Renal cortical epithelial cell (primary cell): ENCODE measurements at regions not wholly inside any gene's neighbourhood (a gene's known extent, or its start where the extent isn't known, plus 50 kb on each side); places are given as distances from the start of the nearest gene placed in this dataset.

ENCODE experiments used
- DNase-seq: peaks from one replicate; pipeline ENCODE4 v3.0.0-alpha.2; 2011; ENCODE audit warnings: low read depth

GRCh38 chr15:100703032-100703578 is 100.7 kb downstream of the ASB7 start:
- peak; percentile 95 for DNase-seq

DNA sequence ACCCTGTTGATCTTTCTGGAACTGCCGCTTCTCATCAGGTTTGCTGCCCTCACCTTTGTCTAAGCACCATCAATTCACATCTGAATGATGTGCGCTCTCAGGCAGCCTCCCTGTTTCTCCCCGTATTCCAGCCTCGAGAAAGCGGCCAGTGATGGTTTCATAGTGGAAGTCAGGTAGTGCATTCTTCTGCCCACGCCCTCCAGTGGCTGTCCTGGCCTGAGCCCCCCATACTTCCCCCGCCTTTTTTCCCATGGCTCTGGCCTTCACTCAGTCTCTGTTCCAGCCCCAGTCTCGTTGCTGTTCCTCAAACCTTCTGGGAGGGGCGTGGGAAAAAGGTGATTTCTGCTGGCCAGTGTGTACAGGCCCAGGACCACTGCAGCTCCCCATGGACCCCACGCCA is 101.3 kb downstream of the ASB7 start:
- no peak for DNase-seq

DNA sequence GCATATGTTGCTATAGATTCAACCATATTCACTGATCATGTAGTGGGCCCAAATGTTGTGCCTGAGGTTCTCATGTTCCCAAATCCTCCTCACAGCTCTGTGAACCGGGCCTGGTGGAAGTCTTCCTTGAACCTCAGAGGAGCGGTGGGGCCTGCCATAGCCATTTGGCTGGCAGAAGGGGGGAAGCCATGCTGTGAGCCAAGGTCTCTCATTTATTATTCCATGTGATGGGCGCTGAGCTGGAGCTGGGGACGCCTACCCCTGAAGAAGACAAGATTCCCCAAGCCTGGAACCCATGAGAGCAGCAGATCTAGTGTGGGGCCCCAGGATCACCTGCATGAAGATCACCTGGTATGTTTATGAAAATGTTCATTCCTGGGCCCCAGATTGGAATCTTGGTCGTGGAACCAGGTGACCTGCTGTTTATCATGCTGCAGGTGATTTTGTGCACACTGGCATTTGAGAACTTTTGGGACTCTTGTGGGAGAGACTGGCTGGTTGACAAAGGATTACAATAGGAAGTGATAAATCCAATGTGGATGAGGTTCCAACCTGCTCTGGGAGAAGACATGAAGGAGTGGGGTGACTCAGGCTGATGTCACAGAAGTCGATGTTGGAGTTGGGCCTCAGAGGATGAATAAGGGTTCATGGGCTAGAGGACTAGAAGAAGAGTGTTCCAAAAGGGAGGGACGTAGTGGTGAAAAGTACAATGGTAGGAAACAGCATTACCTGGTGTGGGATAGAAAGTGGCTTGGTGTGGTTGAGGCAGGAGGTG is 102.1 kb downstream of the ASB7 start:
- peak; percentile 61 for DNase-seq

DNA sequence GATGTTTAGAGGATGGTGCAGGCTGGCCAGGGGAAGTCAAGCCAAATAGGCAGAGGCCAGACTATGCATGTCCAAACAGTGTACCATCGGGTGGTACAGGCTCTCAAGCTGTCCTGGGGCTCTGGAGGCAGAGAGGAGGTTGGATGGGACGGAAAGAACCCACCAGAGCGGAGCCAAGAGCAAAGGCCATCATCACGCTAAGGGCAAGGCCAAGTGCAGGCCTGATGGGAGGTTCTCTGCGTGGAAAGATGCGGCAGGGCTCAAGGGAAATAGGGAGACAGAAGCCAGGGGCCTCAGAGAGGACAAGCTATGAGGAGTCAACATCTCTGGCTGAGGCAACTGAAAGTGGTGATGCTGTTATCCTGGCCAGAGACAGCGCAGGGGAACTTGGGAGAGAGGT is 102.7 kb downstream of the ASB7 start:
- DNase-seq = no peak

- no peak for DNase-seq
These were observed 103.5 kb downstream of the ASB7 start for GRCh38 chr15:100705841-100706240.

- no peak for DNase-seq
These were observed 104.8 kb downstream of the ASB7 start for GRCh38 chr15:100707229-100707628.

GRCh38 chr15:100708916-100709315 is 106.5 kb downstream of the ASB7 start:
- no peak for DNase-seq

GRCh38 chr15:100710222-100710621 is 107.8 kb downstream of the ASB7 start:
- DNase-seq = no peak

DNA sequence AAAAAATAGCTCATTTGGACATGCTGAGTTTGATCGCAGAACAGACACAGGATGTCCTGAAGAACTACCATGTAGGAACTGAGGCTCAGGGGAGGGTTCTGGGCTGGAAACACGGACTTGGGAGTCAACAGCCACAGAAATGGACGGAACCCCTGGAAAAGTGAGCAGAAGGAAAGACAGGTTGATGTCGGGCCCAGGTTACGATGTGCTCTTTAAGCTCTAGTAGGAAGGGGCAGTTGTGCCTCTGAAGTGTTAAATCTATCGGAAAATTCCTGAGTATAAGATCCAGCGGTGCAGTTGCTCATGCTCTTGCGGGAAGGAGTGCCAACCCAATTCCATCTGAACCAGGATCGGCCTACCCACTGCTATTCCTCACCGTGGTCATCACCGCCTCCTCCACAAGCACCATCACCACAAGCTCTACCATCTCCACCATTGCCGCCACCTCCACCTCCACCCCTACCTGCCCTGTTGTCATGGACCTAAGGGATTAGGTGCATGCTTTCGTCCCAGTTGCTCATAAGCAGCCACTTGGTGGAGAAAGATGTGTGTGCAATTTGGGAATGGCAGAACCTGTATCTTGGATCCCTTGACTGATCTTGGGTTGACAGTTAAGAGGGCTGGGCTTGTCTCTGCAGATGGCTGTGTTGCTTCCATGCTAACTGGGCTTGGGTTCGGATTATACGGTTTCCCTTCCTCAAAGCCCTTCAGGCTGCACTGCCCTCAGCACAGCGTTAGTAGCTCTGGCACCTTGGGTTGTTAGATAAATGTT is 108.5 kb downstream of the ASB7 start:
- no peak for DNase-seq

GRCh38 chr15:100711516-100712021 is 109.2 kb downstream of the ASB7 start:
- no peak for DNase-seq

DNA sequence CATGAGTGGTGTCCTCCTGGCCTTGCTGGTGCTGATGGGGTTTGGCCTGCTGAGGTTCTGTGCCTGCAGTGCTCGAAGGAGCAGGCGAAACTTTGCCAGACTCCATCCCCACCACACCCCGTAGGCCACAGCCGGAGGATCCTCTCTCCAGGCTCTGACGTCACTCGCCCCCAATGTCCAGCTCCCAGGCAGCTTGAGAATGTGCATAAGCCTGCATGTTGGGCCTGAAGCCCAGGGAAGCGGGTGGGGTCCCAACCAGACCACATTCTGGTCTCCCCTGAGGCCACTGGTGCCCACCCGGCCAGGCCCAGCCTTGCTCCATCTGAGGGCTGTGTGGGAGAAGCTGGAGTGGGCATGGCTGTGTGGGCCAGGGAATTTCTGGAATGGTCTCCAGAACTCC is 109.8 kb downstream of the ASB7 start:
- no peak for DNase-seq

DNA sequence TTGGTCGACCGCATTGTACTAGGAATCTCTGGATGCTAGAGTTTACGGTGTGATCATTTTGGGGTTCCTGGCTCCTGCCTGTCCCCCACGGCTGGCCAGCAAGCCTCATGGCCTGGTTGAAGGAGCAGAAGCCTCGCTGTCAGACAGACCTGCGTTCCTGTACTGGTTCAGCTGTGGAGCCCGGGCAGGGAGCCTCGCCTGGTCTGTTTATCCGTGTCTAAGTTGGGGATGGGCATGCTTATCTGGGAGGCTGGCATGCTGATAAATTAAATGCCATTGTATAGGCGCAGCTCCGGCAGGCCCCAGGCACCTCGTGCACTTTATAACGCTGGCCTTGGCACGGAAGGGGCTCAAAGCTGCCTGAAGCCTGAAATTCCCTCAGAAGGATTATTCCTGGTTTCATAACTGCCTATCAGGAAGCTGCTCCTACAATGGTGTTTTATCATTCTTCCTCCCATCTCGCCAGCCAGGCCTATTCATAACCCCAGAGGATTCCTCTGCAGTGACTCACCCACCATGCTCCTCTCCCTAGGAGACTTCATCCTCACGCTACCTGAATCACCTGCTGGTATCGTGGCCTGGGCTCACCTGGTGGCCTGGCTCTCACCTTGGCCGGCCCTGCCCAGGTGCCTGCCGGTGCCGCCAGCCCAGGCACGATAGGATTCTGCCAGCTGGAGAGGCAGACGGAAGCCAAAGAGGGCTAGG is 110.9 kb downstream of the ASB7 start:
- peak; percentile 91 for DNase-seq

DNA sequence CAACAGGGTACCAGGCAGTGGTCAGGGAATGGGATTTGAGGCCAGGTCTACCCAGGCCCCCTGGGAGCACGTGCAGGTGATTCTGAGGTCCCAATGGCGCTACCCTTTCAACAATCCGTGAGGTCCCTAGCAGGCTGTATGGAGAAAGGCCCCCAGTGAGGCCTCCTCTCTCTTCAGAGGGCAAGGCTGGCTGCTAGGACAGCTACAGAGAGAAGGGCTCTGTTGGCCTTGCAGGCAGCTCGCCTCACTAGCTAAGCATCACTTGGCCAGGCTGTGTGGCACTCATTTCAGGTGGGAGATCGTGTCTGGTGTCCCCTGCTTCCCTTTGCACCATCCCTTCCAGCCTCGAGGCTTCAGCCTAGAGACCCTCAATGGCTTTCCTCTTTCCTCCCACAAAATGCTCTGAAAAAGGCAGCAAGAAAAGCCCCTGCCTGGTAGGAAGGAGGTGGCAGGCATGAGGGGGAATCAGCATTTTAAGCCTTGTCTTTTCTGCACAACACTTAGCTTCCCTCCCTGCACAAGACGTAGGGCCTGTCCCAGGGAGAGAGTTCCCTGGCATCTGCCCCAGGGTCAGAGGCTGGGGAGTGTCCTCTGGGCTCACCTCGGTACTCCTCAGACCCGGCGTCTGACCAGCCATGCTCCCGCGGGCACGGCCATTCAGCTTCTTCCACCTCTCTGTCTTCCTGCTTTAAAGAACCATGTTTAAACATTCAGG is 111.8 kb downstream of the ASB7 start:
- DNase-seq = no peak

- DNase-seq = no peak
These were observed 112.5 kb downstream of the ASB7 start for GRCh38 chr15:100714749-100715342.

DNA sequence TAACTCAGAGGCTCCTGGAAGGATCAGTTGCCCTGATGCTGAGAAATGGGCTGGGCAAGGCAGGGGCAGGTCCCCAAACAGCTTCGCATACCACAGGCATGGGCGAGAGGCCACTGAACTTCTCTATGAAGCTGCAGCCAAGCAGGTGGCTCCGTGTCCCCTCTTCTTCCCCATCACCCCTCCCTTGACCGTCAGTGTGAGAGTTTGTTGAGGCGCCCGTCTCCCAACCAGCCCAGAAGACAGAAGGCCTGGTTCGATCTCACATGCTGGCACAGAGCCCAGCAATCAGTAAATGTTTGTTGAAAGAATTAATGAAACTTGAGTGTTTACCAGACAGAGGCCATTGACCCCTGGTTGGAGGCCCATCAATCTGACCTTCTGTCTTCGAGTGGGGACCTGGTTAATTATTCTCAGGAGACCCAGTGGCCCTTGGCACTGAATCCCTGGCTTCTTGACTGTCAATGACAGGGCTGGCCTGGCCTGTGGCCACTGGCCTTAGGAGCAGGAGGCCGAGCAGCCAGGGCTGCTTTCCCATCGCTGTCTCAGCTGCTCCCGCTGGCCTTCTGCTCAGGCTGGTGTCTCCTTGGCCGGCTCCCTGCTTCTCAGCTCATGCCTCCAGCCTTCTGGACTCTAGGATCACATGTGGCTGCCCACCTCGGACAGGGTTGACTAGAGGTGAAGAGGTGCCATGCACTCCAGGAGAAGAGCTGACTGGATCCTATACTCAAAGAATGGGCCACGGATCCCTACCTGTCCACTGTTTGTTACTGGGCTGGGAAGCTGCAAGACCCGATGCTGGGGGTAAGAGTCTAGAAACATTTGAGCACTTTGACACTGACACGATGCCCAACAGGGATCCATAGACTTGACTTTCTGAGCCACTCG is 113.4 kb downstream of the ASB7 start:
- peak; percentile 85 for DNase-seq

- DNase-seq = no peak
These were observed 114.2 kb downstream of the ASB7 start for GRCh38 chr15:100716456-100717085.

DNA sequence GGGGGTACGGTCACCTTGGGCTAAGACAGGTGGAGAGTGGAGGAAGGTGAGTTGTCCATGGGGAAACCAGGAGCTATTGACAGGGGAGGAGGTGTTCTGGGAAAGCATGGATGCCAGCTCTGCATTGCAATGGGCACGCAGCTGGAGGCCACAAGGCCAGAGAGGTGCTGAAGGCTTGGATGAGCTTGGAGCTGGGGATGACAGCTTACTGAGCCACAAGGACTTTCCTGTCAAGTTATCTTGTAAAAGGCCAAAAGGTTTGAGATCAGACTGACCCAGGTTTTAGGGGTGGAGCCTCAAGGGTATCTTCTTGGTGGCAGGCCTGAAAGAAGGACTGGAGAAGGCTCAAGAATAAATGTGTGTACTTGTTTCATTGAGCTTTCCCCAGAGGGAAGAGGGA is 115.2 kb downstream of the ASB7 start:
- DNase-seq = no peak

DNA sequence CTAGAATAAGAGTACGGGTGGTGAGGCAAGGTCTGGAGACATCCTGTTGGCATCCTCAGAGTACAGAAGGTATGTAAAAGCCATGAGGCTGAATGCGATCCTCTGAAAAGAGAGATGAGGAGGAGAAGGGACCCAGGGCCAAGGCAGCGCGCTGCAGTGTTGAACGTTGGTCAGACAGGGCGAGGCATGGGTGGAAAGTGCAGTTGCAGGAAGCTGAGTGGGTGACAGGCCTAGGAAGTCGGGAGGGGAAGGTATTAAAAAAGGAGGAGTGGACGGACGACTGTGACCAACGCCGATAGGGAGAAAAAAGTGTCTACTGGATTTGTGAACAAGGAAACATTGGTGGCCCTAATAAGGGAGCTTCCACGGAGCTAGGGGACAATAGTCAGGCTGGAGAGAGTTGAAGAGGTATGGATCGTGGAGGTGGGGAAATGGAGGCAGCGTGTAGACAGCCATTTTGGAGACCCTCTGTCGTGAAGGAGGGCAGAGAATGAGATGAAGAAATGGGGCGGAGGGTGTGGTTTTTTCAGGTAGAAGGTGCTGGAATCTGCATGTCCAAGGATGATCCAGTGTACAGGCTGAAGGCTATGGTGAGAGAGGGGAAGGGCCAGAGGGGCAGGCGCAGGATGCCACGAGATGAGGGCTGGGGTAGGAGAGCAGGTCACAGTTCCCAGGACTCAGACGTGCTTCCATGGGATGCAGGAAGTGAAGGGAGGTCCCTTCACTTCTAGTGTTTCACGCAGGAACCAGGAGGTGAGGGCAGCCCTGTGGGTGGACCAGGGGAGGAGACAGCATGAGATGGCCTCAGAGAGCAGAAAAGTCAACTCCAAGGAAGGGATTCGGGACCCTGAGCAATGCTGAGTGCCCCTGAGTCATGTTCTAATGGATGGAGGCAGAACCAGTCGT is 115.9 kb downstream of the ASB7 start:
- DNase-seq = peak; percentile 7
